ENCODE measurements at regions not wholly inside any gene's neighbourhood (a gene's known extent, or its start where the extent isn't known, plus 50 kb on each side); places are given as distances from the start of the nearest gene placed in this dataset.

DNA sequence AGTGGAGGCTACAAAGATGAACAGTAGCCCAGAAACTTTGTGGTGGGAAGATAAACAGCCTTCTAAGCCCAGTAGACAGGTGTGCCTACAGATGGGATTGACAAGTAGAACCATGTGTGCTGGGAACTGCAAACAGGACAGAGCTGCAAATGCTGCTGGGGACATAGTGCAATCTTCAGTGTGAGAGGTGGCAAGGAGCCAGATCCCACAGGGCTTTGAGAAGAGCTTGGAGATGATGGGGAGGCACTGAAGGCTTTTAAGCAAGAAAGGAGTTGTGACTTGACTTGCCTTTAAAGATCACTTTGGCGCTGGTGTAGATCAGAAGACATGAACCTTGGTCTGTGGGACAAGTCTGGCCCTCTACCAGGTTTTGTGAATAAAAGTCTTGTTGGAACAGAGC is 675.2 kb downstream of the ACTL7B start:
- Histone ChIP-seq H3K4me3 (ENCODE audit: low read depth in 1 of 3, low read length in 3 of 3) (no peak overlapping the region), H3K9ac (ENCODE audit: low read depth in 1 of 2, low read length in 2 of 2) (no peak overlapping the region), H3K4me1 (ENCODE audit: control insufficient read depth in 4 of 4, insufficient read depth in 4 of 4, low read length in 3 of 4) (no peaks in the 10 kb centered on the region), H3K27ac (ENCODE audit: low read depth in 1 of 2, low read length in 2 of 2) (no peak overlapping the region), H3K9me3 (ENCODE audit: control insufficient read depth in 4 of 4, low read length in 3 of 4) (no peaks in the 10 kb centered on the region), H3K36me3 (ENCODE audit: control insufficient read depth in 4 of 4, insufficient read depth in 3 of 4, low read depth in 1 of 4, low read length in 3 of 4) (no peaks in the 10 kb centered on the region), H3K27me3 (ENCODE audit: control insufficient read depth in 4 of 4, insufficient read depth in 4 of 4, low read length in 3 of 4) (peaks cover 0 to 4% (median 0%) of the 10 kb centered on the region in 4 donors)
- no peak for DNase-seq (ENCODE audit: low spot score)
- 94% methylated on average over 1 of the region's 1 CpG for WGBS
- TF ChIP-seq, protein P1, sequence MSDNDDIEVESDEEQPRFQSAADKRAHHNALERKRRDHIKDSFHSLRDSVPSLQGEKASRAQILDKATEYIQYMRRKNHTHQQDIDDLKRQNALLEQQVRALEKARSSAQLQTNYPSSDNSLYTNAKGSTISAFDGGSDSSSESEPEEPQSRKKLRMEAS (IDR thresholded peaks at IDR 0.05), result no peak
- TF ChIP-seq SP1 (IDR thresholded peaks at IDR 0.05), result no peak
- no peak for TF ChIP-seq NR2F2 (IDR thresholded peaks at IDR 0.05)
- TF ChIP-seq FOXA2 (IDR thresholded peaks at IDR 0.05), result no peak
- TF ChIP-seq, protein P2, sequence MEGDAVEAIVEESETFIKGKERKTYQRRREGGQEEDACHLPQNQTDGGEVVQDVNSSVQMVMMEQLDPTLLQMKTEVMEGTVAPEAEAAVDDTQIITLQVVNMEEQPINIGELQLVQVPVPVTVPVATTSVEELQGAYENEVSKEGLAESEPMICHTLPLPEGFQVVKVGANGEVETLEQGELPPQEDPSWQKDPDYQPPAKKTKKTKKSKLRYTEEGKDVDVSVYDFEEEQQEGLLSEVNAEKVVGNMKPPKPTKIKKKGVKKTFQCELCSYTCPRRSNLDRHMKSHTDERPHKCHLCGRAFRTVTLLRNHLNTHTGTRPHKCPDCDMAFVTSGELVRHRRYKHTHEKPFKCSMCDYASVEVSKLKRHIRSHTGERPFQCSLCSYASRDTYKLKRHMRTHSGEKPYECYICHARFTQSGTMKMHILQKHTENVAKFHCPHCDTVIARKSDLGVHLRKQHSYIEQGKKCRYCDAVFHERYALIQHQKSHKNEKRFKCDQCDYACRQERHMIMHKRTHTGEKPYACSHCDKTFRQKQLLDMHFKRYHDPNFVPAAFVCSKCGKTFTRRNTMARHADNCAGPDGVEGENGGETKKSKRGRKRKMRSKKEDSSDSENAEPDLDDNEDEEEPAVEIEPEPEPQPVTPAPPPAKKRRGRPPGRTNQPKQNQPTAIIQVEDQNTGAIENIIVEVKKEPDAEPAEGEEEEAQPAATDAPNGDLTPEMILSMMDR (IDR thresholded peaks at IDR 0.05; ENCODE audit: low read depth, low read length, missing input control), result no peak
- no peak for TF ChIP-seq EGR1 (IDR thresholded peaks at IDR 0.05; ENCODE audit: low read depth in 2 of 2)
- TF ChIP-seq FOXA1 (IDR thresholded peaks at IDR 0.05), result no peak

DNA sequence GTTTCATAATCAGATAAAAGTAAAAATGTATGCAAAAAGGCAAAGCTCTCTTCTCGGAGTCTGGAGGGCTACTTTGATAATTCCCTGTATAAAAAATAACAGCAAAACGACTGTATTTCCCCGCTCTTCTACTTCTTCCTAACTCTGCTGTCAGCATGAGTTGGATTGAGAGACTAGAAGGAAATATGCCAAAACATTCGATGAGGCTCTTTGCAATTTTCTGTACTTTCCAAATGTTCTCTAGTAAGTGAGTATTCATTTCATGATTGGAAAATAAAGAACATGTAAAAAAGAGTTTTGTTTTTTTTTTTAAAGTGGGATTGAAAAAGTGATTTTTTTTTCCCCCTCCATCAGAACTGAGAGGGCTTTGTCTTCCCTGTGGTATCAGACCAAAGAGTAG is 677.5 kb downstream of the ACTL7B start:
- 85% methylated on average over 4 of the region's 4 CpGs for WGBS
- DNase-seq (ENCODE audit: low spot score), result no peak
- Histone ChIP-seq H3K9me3 (ENCODE audit: control insufficient read depth in 4 of 4, low read length in 3 of 4) (no peaks in the 10 kb centered on the region), H3K27ac (ENCODE audit: low read depth in 1 of 2, low read length in 2 of 2) (no peak overlapping the region), H3K9ac (ENCODE audit: low read depth in 1 of 2, low read length in 2 of 2) (no peak overlapping the region), H3K27me3 (ENCODE audit: control insufficient read depth in 4 of 4, insufficient read depth in 4 of 4, low read length in 3 of 4) (peaks cover 0 to 7% (median 0%) of the 10 kb centered on the region in 4 donors), H3K4me3 (ENCODE audit: low read depth in 1 of 3, low read length in 3 of 3) (no peak overlapping the region), H3K4me1 (ENCODE audit: control insufficient read depth in 4 of 4, insufficient read depth in 4 of 4, low read length in 3 of 4) (no peaks in the 10 kb centered on the region), H3K36me3 (ENCODE audit: control insufficient read depth in 4 of 4, insufficient read depth in 3 of 4, low read depth in 1 of 4, low read length in 3 of 4) (no peaks in the 10 kb centered on the region)
- TF ChIP-seq JUND (IDR thresholded peaks at IDR 0.05), result no peak
- TF ChIP-seq GABPA (IDR thresholded peaks at IDR 0.05 in 1 of 2, conservative IDR thresholded peaks at IDR 0.05 in 1 of 2), result no peak
- no peak for TF ChIP-seq RXRA (IDR thresholded peaks at IDR 0.05)
- no peak for TF ChIP-seq YY1 (IDR thresholded peaks at IDR 0.05)
- TF ChIP-seq, protein P3, sequence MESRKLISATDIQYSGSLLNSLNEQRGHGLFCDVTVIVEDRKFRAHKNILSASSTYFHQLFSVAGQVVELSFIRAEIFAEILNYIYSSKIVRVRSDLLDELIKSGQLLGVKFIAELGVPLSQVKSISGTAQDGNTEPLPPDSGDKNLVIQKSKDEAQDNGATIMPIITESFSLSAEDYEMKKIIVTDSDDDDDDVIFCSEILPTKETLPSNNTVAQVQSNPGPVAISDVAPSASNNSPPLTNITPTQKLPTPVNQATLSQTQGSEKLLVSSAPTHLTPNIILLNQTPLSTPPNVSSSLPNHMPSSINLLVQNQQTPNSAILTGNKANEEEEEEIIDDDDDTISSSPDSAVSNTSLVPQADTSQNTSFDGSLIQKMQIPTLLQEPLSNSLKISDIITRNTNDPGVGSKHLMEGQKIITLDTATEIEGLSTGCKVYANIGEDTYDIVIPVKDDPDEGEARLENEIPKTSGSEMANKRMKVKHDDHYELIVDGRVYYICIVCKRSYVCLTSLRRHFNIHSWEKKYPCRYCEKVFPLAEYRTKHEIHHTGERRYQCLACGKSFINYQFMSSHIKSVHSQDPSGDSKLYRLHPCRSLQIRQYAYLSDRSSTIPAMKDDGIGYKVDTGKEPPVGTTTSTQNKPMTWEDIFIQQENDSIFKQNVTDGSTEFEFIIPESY (IDR thresholded peaks at IDR 0.05), result no peak
- TF ChIP-seq, protein P4, sequence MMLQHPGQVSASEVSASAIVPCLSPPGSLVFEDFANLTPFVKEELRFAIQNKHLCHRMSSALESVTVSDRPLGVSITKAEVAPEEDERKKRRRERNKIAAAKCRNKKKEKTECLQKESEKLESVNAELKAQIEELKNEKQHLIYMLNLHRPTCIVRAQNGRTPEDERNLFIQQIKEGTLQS (IDR thresholded peaks at IDR 0.05), result no peak
- TF ChIP-seq, protein P2 (IDR thresholded peaks at IDR 0.05; ENCODE audit: low read depth, low read length, missing input control), result no peak
- no peak for TF ChIP-seq SP1 (IDR thresholded peaks at IDR 0.05)
- TF ChIP-seq FOXA2 (IDR thresholded peaks at IDR 0.05), result no peak
- TF ChIP-seq FOXA1 (IDR thresholded peaks at IDR 0.05), result no peak
- no peak for TF ChIP-seq HNF4A (conservative IDR thresholded peaks at IDR 0.05)
- TF ChIP-seq, protein P1 (IDR thresholded peaks at IDR 0.05), result no peak
- TF ChIP-seq, protein P5, sequence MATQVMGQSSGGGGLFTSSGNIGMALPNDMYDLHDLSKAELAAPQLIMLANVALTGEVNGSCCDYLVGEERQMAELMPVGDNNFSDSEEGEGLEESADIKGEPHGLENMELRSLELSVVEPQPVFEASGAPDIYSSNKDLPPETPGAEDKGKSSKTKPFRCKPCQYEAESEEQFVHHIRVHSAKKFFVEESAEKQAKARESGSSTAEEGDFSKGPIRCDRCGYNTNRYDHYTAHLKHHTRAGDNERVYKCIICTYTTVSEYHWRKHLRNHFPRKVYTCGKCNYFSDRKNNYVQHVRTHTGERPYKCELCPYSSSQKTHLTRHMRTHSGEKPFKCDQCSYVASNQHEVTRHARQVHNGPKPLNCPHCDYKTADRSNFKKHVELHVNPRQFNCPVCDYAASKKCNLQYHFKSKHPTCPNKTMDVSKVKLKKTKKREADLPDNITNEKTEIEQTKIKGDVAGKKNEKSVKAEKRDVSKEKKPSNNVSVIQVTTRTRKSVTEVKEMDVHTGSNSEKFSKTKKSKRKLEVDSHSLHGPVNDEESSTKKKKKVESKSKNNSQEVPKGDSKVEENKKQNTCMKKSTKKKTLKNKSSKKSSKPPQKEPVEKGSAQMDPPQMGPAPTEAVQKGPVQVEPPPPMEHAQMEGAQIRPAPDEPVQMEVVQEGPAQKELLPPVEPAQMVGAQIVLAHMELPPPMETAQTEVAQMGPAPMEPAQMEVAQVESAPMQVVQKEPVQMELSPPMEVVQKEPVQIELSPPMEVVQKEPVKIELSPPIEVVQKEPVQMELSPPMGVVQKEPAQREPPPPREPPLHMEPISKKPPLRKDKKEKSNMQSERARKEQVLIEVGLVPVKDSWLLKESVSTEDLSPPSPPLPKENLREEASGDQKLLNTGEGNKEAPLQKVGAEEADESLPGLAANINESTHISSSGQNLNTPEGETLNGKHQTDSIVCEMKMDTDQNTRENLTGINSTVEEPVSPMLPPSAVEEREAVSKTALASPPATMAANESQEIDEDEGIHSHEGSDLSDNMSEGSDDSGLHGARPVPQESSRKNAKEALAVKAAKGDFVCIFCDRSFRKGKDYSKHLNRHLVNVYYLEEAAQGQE (IDR thresholded peaks at IDR 0.05), result no peak
- no peak for TF ChIP-seq NR2F2 (IDR thresholded peaks at IDR 0.05)
- no peak for TF ChIP-seq RAD21 (IDR thresholded peaks at IDR 0.05)
- no peak for TF ChIP-seq TAF1 (conservative IDR thresholded peaks at IDR 0.05)
- no peak for TF ChIP-seq EGR1 (IDR thresholded peaks at IDR 0.05; ENCODE audit: low read depth in 2 of 2)
- no peak for TF ChIP-seq HNF4G (IDR thresholded peaks at IDR 0.05)
